K562 (cell line): ENCODE measurements at regions not wholly inside any gene's neighbourhood (a gene's known extent, or its start where the extent isn't known, plus 50 kb on each side); places are given as distances from the start of the nearest gene placed in this dataset.

ENCODE experiments used
- BRCA1 ChIP-seq, 2 experiments: fragments of 450-650 bp in 1 of 2; sonication (generic) in 1 of 2; formaldehyde crosslinking in 1 of 2; IDR thresholded peaks; 2 replicates each; pipeline versions ENCODE4 v1.5.0 to v1.6.1; 2017 to 2020; ENCODE audit warnings: mild to moderate bottlenecking in 1 of 2, missing genetic modification reagents in 1 of 2
- CGGBP1 ChIP-seq: fragments of 250-450 bp; sonication (Bioruptor Pico); IDR thresholded peaks from 2 replicates; pipeline ENCODE4 v1.9.0; 2021; ENCODE audit warnings: mild to moderate bottlenecking
- ELF4 ChIP-seq: fragments of 450-650 bp; formaldehyde crosslinking; IDR thresholded peaks from 2 replicates; pipeline ENCODE4 v1.4.0; 2022; ENCODE audit warnings: missing genetic modification characterization
- ETV1 ChIP-seq: fragments of 450-650 bp; conservative IDR thresholded peaks from 2 replicates; pipeline ENCODE4 v1.6.1; 2016; ENCODE audit warnings: missing genetic modification characterization, control low read depth, low read depth, missing compliant biosample characterization
- FOXK1 ChIP-seq: sonication (generic); formaldehyde crosslinking; IDR thresholded peaks from 2 replicates; pipeline ENCODE4 v1.8.0; 2022; ENCODE audit warnings: missing genetic modification reagents, mild to moderate bottlenecking, borderline replicate concordance
- LCOR ChIP-seq: sonication (generic); formaldehyde crosslinking; IDR thresholded peaks from 2 replicates; pipeline ENCODE4 v1.8.0; 2022; ENCODE audit warnings: mild to moderate bottlenecking, missing genetic modification reagents
- NR4A1 ChIP-seq, 2 experiments: fragments of 250-450 bp in 1 of 2; fragments of 450-650 bp in 1 of 2; sonication (Bioruptor Pico) in 1 of 2; IDR thresholded peaks; 2 replicates each; pipeline versions ENCODE4 v1.4.0 to v1.6.1; 2016 to 2020; ENCODE audit warnings: mild to moderate bottlenecking in 2 of 2, missing compliant biosample characterization in 1 of 2, missing genetic modification characterization in 1 of 2, moderate library complexity in 1 of 2
- PHF8 ChIP-seq: fragments of 200-600 bp; sonication (generic); IDR thresholded peaks from 2 replicates; pipeline ENCODE4 v1.6.1; 2012; ENCODE audit warnings: mixed run types, mild to moderate bottlenecking, inconsistent platforms, low read length, moderate library complexity, borderline replicate concordance
- POLR2AphosphoS5 ChIP-seq: IDR thresholded peaks from 2 replicates; pipeline ENCODE4 v1.6.1; 2011; ENCODE audit warnings: mild to moderate bottlenecking, low read depth, low read length, moderate library complexity; ENCODE audit not compliant: control insufficient read depth, insufficient read depth
- POU5F1 ChIP-seq: fragments of 150-350 bp; IDR thresholded peaks from 2 replicates; pipeline ENCODE4 v1.6.1; 2014; ENCODE audit warnings: borderline replicate concordance, low read length, low read depth, mild to moderate bottlenecking; ENCODE audit not compliant: partially characterized antibody
- ZNF785 ChIP-seq: fragments of 250-450 bp; sonication (Bioruptor Pico); IDR thresholded peaks from 2 replicates; pipeline ENCODE4 v1.4.0; 2020; ENCODE audit warnings: mild to moderate bottlenecking
- TF ChIP-seq, protein P1 (sequence below): fragments of 250-450 bp; sonication (Bioruptor Pico); IDR thresholded peaks from 2 replicates; pipeline ENCODE4 v1.5.0; 2022; ENCODE audit warnings: mild to moderate bottlenecking
- TF ChIP-seq, protein P2 (sequence below): fragments of 200-600 bp; sonication (generic); IDR thresholded peaks from one replicate; pipeline ENCODE4 v1.6.1; 2012; ENCODE audit warnings: mild to moderate bottlenecking, low read depth, low read length, inconsistent platforms

DNA sequence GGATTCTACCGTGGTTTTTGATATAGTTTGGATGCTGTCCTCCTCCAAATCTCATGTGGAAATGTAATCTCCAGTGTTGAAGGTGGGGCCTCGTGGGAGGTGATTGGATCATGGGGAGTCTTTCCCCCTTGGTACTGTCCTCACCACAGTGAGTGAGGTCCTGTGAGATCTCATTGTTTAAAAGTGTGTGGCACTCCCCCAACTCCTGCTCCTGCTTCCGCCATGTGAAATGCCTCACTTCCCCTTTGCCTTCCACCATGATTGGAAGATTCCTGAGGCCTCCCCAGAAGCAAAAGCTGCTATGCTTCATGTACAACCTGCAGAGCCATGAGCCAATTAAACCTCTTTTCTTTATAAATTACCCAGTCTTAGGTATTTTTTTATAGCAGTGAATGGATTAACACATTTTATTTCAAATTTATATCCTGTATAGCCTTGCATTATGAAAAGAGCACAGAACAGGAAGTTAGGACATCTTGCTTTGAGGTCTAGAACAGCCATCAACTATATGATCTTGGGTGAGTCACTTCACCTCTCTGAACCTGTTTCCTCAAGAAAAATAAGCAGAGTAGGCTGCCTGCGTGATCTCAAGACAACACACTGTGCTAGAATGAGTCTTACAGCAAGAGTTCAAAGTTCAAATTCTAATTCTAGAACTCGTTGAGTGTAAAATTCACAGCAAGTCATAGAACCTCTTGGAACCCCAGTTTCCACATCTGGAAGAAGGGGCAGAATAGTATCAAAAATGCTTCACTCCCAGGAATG, 160.9 kb upstream of the EEA1 start (continued):
- no peak for TF ChIP-seq NR4A1 (CRISPR knock-in tag; IDR thresholded peaks at IDR 0.05)
- no peak for TF ChIP-seq NR4A1 (tag; IDR thresholded peaks at IDR 0.05)
- no peak for TF ChIP-seq FOXK1
- no peak for TF ChIP-seq BRCA1 (IDR thresholded peaks at IDR 0.05)
- no peak for TF ChIP-seq BRCA1 (CRISPR knock-in tag; IDR thresholded peaks at IDR 0.05)
- TF ChIP-seq PHF8: no peak
- no peak for TF ChIP-seq LCOR (CRISPR knock-in tag)
- TF ChIP-seq, protein P1, sequence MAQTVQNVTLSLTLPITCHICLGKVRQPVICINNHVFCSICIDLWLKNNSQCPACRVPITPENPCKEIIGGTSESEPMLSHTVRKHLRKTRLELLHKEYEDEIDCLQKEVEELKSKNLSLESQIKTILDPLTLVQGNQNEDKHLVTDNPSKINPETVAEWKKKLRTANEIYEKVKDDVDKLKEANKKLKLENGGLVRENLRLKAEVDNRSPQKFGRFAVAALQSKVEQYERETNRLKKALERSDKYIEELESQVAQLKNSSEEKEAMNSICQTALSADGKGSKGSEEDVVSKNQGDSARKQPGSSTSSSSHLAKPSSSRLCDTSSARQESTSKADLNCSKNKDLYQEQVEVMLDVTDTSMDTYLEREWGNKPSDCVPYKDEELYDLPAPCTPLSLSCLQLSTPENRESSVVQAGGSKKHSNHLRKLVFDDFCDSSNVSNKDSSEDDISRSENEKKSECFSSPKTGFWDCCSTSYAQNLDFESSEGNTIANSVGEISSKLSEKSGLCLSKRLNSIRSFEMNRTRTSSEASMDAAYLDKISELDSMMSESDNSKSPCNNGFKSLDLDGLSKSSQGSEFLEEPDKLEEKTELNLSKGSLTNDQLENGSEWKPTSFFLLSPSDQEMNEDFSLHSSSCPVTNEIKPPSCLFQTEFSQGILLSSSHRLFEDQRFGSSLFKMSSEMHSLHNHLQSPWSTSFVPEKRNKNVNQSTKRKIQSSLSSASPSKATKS (CRISPR knock-in tag): no peak
- no peak for TF ChIP-seq ELF4 (CRISPR knock-in tag)
- no peak for TF ChIP-seq ZNF785 (CRISPR knock-in tag)
- TF ChIP-seq, protein P2, sequence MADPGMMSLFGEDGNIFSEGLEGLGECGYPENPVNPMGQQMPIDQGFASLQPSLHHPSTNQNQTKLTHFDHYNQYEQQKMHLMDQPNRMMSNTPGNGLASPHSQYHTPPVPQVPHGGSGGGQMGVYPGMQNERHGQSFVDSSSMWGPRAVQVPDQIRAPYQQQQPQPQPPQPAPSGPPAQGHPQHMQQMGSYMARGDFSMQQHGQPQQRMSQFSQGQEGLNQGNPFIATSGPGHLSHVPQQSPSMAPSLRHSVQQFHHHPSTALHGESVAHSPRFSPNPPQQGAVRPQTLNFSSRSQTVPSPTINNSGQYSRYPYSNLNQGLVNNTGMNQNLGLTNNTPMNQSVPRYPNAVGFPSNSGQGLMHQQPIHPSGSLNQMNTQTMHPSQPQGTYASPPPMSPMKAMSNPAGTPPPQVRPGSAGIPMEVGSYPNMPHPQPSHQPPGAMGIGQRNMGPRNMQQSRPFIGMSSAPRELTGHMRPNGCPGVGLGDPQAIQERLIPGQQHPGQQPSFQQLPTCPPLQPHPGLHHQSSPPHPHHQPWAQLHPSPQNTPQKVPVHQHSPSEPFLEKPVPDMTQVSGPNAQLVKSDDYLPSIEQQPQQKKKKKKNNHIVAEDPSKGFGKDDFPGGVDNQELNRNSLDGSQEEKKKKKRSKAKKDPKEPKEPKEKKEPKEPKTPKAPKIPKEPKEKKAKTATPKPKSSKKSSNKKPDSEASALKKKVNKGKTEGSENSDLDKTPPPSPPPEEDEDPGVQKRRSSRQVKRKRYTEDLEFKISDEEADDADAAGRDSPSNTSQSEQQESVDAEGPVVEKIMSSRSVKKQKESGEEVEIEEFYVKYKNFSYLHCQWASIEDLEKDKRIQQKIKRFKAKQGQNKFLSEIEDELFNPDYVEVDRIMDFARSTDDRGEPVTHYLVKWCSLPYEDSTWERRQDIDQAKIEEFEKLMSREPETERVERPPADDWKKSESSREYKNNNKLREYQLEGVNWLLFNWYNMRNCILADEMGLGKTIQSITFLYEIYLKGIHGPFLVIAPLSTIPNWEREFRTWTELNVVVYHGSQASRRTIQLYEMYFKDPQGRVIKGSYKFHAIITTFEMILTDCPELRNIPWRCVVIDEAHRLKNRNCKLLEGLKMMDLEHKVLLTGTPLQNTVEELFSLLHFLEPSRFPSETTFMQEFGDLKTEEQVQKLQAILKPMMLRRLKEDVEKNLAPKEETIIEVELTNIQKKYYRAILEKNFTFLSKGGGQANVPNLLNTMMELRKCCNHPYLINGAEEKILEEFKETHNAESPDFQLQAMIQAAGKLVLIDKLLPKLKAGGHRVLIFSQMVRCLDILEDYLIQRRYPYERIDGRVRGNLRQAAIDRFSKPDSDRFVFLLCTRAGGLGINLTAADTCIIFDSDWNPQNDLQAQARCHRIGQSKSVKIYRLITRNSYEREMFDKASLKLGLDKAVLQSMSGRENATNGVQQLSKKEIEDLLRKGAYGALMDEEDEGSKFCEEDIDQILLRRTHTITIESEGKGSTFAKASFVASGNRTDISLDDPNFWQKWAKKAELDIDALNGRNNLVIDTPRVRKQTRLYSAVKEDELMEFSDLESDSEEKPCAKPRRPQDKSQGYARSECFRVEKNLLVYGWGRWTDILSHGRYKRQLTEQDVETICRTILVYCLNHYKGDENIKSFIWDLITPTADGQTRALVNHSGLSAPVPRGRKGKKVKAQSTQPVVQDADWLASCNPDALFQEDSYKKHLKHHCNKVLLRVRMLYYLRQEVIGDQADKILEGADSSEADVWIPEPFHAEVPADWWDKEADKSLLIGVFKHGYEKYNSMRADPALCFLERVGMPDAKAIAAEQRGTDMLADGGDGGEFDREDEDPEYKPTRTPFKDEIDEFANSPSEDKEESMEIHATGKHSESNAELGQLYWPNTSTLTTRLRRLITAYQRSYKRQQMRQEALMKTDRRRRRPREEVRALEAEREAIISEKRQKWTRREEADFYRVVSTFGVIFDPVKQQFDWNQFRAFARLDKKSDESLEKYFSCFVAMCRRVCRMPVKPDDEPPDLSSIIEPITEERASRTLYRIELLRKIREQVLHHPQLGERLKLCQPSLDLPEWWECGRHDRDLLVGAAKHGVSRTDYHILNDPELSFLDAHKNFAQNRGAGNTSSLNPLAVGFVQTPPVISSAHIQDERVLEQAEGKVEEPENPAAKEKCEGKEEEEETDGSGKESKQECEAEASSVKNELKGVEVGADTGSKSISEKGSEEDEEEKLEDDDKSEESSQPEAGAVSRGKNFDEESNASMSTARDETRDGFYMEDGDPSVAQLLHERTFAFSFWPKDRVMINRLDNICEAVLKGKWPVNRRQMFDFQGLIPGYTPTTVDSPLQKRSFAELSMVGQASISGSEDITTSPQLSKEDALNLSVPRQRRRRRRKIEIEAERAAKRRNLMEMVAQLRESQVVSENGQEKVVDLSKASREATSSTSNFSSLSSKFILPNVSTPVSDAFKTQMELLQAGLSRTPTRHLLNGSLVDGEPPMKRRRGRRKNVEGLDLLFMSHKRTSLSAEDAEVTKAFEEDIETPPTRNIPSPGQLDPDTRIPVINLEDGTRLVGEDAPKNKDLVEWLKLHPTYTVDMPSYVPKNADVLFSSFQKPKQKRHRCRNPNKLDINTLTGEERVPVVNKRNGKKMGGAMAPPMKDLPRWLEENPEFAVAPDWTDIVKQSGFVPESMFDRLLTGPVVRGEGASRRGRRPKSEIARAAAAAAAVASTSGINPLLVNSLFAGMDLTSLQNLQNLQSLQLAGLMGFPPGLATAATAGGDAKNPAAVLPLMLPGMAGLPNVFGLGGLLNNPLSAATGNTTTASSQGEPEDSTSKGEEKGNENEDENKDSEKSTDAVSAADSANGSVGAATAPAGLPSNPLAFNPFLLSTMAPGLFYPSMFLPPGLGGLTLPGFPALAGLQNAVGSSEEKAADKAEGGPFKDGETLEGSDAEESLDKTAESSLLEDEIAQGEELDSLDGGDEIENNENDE: no peak
- TF ChIP-seq POLR2AphosphoS5: no peak
- TF ChIP-seq ETV1 (tag): no peak
- TF ChIP-seq POU5F1: no peak
- no peak for TF ChIP-seq CGGBP1 (CRISPR knock-in tag)
